DND-41 (cell line): ENCODE measurements at regions not wholly inside any gene's neighbourhood (a gene's known extent, or its start where the extent isn't known, plus 50 kb on each side); places are given as distances from the start of the nearest gene placed in this dataset.

ENCODE experiments used
- EZH2 ChIP-seq: IDR thresholded peaks from 3 replicates; pipeline ENCODE4 v1.6.1; 2012; ENCODE audit warnings: borderline replicate concordance, low read depth, mild to moderate bottlenecking, moderate library complexity, low read length, inconsistent platforms; ENCODE audit not compliant: severe bottlenecking
- TF ChIP-seq, protein P1 (sequence below): IDR thresholded peaks from 2 replicates; pipeline ENCODE4 v1.5.1; 2012; ENCODE audit warnings: borderline replicate concordance, low read length, moderate library complexity, mild to moderate bottlenecking; ENCODE audit not compliant: poor library complexity, severe bottlenecking; ENCODE audit errors: extremely low read depth

DNA sequence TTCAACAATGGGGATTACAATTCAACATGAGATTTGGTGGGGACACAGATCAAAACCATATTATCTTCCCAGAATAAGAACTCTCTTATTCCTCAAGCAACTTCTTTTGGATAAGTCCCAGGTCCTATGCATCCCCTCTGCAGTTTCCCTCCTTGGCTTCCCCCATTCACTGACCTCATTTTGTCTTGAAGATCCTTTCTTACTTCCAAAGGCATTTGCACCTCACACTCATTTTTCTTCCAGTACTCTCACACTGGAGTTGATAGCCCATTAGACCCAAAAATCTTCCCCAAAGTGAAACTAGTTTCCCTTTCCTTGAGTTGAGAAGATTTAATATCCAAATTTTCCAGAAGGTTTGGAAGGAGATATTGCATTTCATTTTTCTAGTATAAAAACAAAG, 178.0 kb upstream of the DAPK1 start:
- TF ChIP-seq, protein P1, sequence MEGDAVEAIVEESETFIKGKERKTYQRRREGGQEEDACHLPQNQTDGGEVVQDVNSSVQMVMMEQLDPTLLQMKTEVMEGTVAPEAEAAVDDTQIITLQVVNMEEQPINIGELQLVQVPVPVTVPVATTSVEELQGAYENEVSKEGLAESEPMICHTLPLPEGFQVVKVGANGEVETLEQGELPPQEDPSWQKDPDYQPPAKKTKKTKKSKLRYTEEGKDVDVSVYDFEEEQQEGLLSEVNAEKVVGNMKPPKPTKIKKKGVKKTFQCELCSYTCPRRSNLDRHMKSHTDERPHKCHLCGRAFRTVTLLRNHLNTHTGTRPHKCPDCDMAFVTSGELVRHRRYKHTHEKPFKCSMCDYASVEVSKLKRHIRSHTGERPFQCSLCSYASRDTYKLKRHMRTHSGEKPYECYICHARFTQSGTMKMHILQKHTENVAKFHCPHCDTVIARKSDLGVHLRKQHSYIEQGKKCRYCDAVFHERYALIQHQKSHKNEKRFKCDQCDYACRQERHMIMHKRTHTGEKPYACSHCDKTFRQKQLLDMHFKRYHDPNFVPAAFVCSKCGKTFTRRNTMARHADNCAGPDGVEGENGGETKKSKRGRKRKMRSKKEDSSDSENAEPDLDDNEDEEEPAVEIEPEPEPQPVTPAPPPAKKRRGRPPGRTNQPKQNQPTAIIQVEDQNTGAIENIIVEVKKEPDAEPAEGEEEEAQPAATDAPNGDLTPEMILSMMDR = no peak
- no peak for TF ChIP-seq EZH2
